Renal cortical epithelial cell (primary cell): ENCODE measurements at regions not wholly inside any gene's neighbourhood (a gene's known extent, or its start where the extent isn't known, plus 50 kb on each side); places are given as distances from the start of the nearest gene placed in this dataset.

ENCODE experiments used
- DNase-seq: peaks from one replicate; pipeline ENCODE4 v3.0.0-alpha.2; 2011; ENCODE audit warnings: low read depth

DNA sequence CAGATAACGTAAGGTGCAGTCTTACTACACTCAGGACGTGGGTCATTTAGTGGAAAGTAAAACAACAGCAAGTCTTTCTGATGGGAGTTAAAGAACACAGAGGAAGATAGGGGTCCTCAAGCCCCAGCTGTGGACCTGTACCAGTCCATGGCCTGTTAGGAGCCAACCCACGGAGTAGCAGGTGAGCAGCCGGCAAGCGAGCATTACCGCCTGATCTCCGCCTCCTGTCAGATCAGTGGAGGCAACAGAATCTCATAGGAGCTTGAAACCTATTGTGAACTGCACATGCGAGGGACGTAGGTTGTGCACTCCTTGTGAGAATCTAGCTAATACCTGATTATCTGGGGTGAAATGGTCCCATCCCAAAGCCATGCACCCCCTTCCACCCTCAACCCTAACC is 1180.8 kb downstream of the FSTL5 start:
- no peak for DNase-seq

DNA sequence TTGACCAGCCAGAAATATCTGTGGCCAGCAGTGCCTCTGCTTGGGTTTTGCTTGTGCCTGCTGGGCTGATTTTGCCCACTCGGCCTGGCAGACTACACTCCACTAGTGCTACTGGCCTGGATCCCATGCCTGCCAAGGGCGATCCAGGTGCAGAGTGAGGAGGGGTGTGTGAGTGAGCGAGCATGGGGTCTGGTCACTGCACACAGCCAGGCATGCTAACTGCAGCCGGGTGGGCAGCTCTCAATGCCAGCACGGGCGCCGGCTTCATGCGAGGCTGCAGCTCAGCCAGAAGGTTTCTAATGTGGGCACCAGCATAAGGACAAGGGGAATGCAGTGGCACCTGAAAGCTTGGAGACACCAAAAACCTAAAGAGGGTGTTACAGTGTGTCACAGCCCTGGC is 1161.4 kb downstream of the FSTL5 start:
- no peak for DNase-seq

- no peak for DNase-seq
Measured at GRCh38 chr4:161003418-161004057, 1160.3 kb downstream of the FSTL5 start.

DNA sequence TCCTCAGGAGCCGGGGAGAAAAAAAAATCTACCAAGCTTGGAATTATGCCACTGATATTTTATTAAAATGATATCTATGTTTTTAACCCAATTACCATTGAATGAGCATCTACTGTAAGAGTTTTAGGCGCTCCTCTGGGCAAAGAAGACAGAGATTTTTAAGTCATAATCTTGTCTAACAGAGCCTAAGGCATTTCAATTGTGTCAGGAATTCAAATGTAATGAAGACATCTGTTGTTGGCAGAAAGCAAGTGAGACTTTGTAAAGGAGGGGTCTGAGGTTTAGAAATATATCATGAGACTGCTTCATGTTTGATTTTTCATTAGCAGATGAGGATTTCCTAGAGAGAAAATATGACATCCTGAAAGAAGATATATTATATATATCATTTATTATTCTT is 1158.1 kb downstream of the FSTL5 start:
- no peak for DNase-seq

- no peak for DNase-seq
Measured at GRCh38 chr4:161008527-161008926, 1155.3 kb downstream of the FSTL5 start.

- DNase-seq = no peak
Measured at GRCh38 chr4:161010227-161010626, 1153.6 kb downstream of the FSTL5 start.
